ENCODE measurements at regions not wholly inside any gene's neighbourhood (a gene's known extent, or its start where the extent isn't known, plus 50 kb on each side); places are given as distances from the start of the nearest gene placed in this dataset.

DNA sequence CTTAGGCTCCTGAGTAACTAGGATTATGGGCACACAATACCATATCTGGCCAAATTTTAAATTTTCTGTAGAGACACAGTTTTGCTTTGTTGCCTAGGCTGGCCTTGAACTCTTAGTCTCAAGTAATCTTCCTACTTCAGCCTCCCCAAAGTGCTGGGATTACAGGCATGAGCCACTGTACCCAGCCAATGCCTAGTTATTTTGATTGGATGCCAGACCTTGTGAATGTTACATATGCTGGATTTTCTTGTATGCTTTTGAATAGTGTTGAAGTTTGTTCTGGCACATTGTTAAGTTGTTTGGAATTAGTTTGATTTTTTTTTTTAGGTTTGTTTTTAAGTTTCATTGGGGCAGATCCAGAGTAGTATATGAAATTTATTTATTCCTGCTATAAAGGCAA, 110.7 kb upstream of the ANO5 start:
- H4K20me1 ChIP-seq (replicated peaks; ENCODE audit: control insufficient read depth, extremely low read depth, insufficient read depth, low read length) = no peaks in the 10 kb centered on the region

DNA sequence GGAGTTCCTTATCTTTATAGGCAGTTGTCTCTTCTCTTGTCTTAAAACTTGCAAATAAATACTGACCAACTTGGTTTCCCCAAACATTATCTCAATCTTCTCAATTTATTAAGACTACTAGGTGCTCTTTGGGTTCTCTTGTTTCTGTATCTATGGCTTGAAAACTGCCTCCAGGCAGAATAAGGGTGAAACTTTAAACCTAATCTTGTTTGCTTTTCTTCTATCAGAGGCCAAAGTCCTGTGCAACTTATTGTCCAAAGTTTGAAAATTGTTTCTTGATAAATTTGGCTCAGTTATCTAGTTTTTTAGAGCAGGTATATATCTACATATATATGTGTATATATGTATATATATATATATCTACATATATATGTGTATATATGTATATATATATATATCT, 110.1 kb upstream of the ANO5 start:
- H3K4me2 ChIP-seq (ENCODE audit: insufficient read depth, low read length) = no peak overlapping the region
- H3K9ac ChIP-seq (replicated peaks; ENCODE audit: extremely low read depth, insufficient read depth, low read length) = no peak overlapping the region
- intact Hi-C loops (cut with micrococcal nuclease) = no loop called here
- H3K79me2 ChIP-seq (ENCODE audit: control insufficient read depth, insufficient read depth, low read length) = no peaks in the 10 kb centered on the region
- CTCF ChIA-PET = no interaction called here
- no peaks in the 10 kb centered on the region for H3K4me1 ChIP-seq (ENCODE audit: control insufficient read depth, extremely low read depth, insufficient read depth, low read length)
- no peaks in the 10 kb centered on the region for H4K20me1 ChIP-seq (replicated peaks; ENCODE audit: control insufficient read depth, extremely low read depth, insufficient read depth, low read length)
- DNase-seq (ENCODE audit: low read depth, low spot score) (no peak), FAIRE-seq (no peak)
- BruUV-seq (replicated peaks) = no TSS peak
- POLR2A ChIA-PET = no interaction called here
- dilution Hi-C loops (cut with MboI; ENCODE audit: extremely low pct_ligation_motif_present, low sequenced_read_pairs) = no loop called here
- H3K9me1 ChIP-seq (replicated peaks; ENCODE audit: control insufficient read depth, extremely low read depth, insufficient read depth, low read length) = no peaks in the 10 kb centered on the region
- H2AFZ ChIP-seq (ENCODE audit: low read depth, low read length) = no peak overlapping the region
- no peaks in the 10 kb centered on the region for H3K36me3 ChIP-seq (ENCODE audit: control insufficient read depth in 2 of 2, extremely low read depth in 1 of 2, insufficient read depth in 2 of 2, low read length in 2 of 2)
- no peaks in the 10 kb centered on the region for H3K27me3 ChIP-seq (ENCODE audit: control insufficient read depth in 2 of 2, insufficient read depth in 2 of 2, low read length in 2 of 2)
- no peak overlapping the region for H3K4me3 ChIP-seq (replicated peaks in 1 of 3; ENCODE audit: insufficient read depth in 1 of 3, low read depth in 1 of 3, low read length in 3 of 3)
- peaks cover 3% of the 10 kb centered on the region for H3K9me3 ChIP-seq (replicated peaks; ENCODE audit: control insufficient read depth, insufficient read depth, low read length)
- H3K27ac ChIP-seq (ENCODE audit: insufficient read depth, low read depth, low read length) = no peak overlapping the region
- TF ChIP-seq, protein P1, sequence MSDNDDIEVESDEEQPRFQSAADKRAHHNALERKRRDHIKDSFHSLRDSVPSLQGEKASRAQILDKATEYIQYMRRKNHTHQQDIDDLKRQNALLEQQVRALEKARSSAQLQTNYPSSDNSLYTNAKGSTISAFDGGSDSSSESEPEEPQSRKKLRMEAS (IDR thresholded peaks at IDR 0.05; ENCODE audit: insufficient read depth, insufficient read length) = no peak
- TF ChIP-seq MYC (IDR thresholded peaks at IDR 0.05; ENCODE audit: low read depth, low read length) = no peak
- TF ChIP-seq GATA2 (IDR thresholded peaks at IDR 0.05; ENCODE audit: insufficient read depth, insufficient read length, low read depth, low read length) = no peak
- TF ChIP-seq, protein P2, sequence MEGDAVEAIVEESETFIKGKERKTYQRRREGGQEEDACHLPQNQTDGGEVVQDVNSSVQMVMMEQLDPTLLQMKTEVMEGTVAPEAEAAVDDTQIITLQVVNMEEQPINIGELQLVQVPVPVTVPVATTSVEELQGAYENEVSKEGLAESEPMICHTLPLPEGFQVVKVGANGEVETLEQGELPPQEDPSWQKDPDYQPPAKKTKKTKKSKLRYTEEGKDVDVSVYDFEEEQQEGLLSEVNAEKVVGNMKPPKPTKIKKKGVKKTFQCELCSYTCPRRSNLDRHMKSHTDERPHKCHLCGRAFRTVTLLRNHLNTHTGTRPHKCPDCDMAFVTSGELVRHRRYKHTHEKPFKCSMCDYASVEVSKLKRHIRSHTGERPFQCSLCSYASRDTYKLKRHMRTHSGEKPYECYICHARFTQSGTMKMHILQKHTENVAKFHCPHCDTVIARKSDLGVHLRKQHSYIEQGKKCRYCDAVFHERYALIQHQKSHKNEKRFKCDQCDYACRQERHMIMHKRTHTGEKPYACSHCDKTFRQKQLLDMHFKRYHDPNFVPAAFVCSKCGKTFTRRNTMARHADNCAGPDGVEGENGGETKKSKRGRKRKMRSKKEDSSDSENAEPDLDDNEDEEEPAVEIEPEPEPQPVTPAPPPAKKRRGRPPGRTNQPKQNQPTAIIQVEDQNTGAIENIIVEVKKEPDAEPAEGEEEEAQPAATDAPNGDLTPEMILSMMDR (IDR thresholded peaks at IDR 0.05; ENCODE audit: extremely low read depth in 1 of 2, insufficient read depth in 1 of 2, low read depth in 1 of 2, low read length in 2 of 2) = no peak
- TF ChIP-seq FOS (IDR thresholded peaks at IDR 0.05; ENCODE audit: borderline replicate concordance, insufficient read depth, low read length) = no peak
- no peak for TF ChIP-seq POLR2AphosphoS5 (IDR thresholded peaks at IDR 0.05; ENCODE audit: insufficient read depth, low read depth, low read length)
- no peak for TF ChIP-seq JUN (IDR thresholded peaks at IDR 0.05; ENCODE audit: borderline replicate concordance, insufficient read depth, insufficient read length, low read depth)

More for the DNA sequence above, 110.7 kb upstream of the ANO5 start:
- no peak for FAIRE-seq
- Histone ChIP-seq H3K9ac (replicated peaks; ENCODE audit: extremely low read depth, insufficient read depth, low read length) (no peak overlapping the region), H3K4me3 (replicated peaks in 1 of 3; ENCODE audit: insufficient read depth in 1 of 3, low read depth in 1 of 3, low read length in 3 of 3) (no peak overlapping the region), H3K4me1 (ENCODE audit: control insufficient read depth, extremely low read depth, insufficient read depth, low read length) (no peaks in the 10 kb centered on the region), H2AFZ (ENCODE audit: low read depth, low read length) (no peak overlapping the region), H3K9me1 (replicated peaks; ENCODE audit: control insufficient read depth, extremely low read depth, insufficient read depth, low read length) (no peaks in the 10 kb centered on the region), H3K27ac (ENCODE audit: insufficient read depth, low read depth, low read length) (no peak overlapping the region), H3K4me2 (ENCODE audit: insufficient read depth, low read length) (no peak overlapping the region), H3K27me3 (ENCODE audit: control insufficient read depth in 2 of 2, insufficient read depth in 2 of 2, low read length in 2 of 2) (no peaks in the 10 kb centered on the region), H3K79me2 (ENCODE audit: control insufficient read depth, insufficient read depth, low read length) (no peaks in the 10 kb centered on the region), H3K36me3 (ENCODE audit: control insufficient read depth in 2 of 2, extremely low read depth in 1 of 2, insufficient read depth in 2 of 2, low read length in 2 of 2) (no peaks in the 10 kb centered on the region), H3K9me3 (replicated peaks; ENCODE audit: control insufficient read depth, insufficient read depth, low read length) (peaks cover 6% of the 10 kb centered on the region)
- ChIA-PET CTCF (no interaction called here), POLR2A (no interaction called here)
- DNase-seq (ENCODE audit: low read depth, low spot score) = no peak
- no peak for TF ChIP-seq FOS (IDR thresholded peaks at IDR 0.05; ENCODE audit: borderline replicate concordance, insufficient read depth, low read length)
- TF ChIP-seq POLR2A (IDR thresholded peaks at IDR 0.05; ENCODE audit: low read depth, low read length) = no peak
- no peak for TF ChIP-seq MYC (IDR thresholded peaks at IDR 0.05; ENCODE audit: low read depth, low read length)
- no peak for TF ChIP-seq POLR2AphosphoS5 (IDR thresholded peaks at IDR 0.05; ENCODE audit: insufficient read depth, low read depth, low read length)
- TF ChIP-seq, protein P2 (IDR thresholded peaks at IDR 0.05; ENCODE audit: extremely low read depth in 1 of 2, insufficient read depth in 1 of 2, low read depth in 1 of 2, low read length in 2 of 2) = no peak
- TF ChIP-seq JUN (IDR thresholded peaks at IDR 0.05; ENCODE audit: borderline replicate concordance, insufficient read depth, insufficient read length, low read depth) = no peak
- no peak for TF ChIP-seq GATA2 (IDR thresholded peaks at IDR 0.05; ENCODE audit: insufficient read depth, insufficient read length, low read depth, low read length)
- TF ChIP-seq EZH2 (IDR thresholded peaks at IDR 0.05; ENCODE audit: borderline replicate concordance, low read depth, low read length, severe bottlenecking) = no peak
- dilution Hi-C loops (cut with MboI; ENCODE audit: extremely low pct_ligation_motif_present, low sequenced_read_pairs) (no loop called here), intact Hi-C loops (cut with micrococcal nuclease) (no loop called here)
- BruUV-seq (replicated peaks) = no TSS peak

All from endothelial cell of umbilical vein (primary cell).